Stomach (tissue), 8 donors: ENCODE measurements at regions not wholly inside any gene's neighbourhood (a gene's known extent, or its start where the extent isn't known, plus 50 kb on each side); places are given as distances from the start of the nearest gene placed in this dataset.
"Not testable (repeated sequence)": the region's sequence is repeated elsewhere in the genome, so short reads cannot be mapped to it uniquely, and the experiment has no call there.

Experiments
- DNase-seq, 2 donors: peaks; one replicate each; pipeline versions ENCODE4 v3.0.0 to v3.0.0-alpha.2; 2013 to 2019
- H3K27ac ChIP-seq, 5 donors: fragments of 200-600 bp in 4 of 5; sonication (generic) in 4 of 5; one replicate each; pipeline ENCODE4 v1.5.1; 2013 to 2019; ENCODE audit warnings: mild to moderate bottlenecking in 1 of 5, moderate library complexity in 1 of 5
- H3K27me3 ChIP-seq, 3 donors: fragments of 200-600 bp; sonication (generic); one replicate each; pipeline ENCODE4 v1.5.1; 2017 to 2019; ENCODE audit warnings: mixed run types in 1 of 3
- H3K36me3 ChIP-seq, 4 donors: fragments of 200-600 bp; sonication (generic); 1 replicate in 3 of 4; 2 replicates in 1 of 4; pipeline ENCODE4 v1.5.1; 2016 to 2019
- H3K4me1 ChIP-seq, 4 donors: fragments of 200-600 bp; sonication (generic); one replicate each; pipeline ENCODE4 v1.5.1; 2016 to 2019
- H3K4me3 ChIP-seq, 4 donors: fragments of 200-600 bp; sonication (generic) in 3 of 4; one replicate each; pipeline ENCODE4 v1.5.1; 2016 to 2019; ENCODE audit warnings: mild to moderate bottlenecking in 1 of 4
- H3K9me3 ChIP-seq, 4 donors: fragments of 200-600 bp; sonication (generic); one replicate each; pipeline ENCODE4 v1.5.1; 2016 to 2019
- EP300 ChIP-seq: sonication (generic); formaldehyde crosslinking; IDR thresholded peaks from one replicate; pipeline ENCODE4 v1.6.1; 2017; ENCODE audit warnings: antibody characterized with exemption
- POLR2A ChIP-seq, 4 donors: fragments of 450-650 bp; IDR thresholded peaks; one replicate each; pipeline ENCODE4 v1.6.1; 2016; ENCODE audit warnings: antibody characterized with exemption in 4 of 4, control low read depth in 2 of 4, mild to moderate bottlenecking in 1 of 4, moderate library complexity in 1 of 4
- POLR2AphosphoS5 ChIP-seq, 3 donors: sonication (generic); formaldehyde crosslinking; IDR thresholded peaks; one replicate each; pipeline ENCODE4 v1.6.1; 2016; ENCODE audit warnings: antibody characterized with exemption in 3 of 3
- WGBS, 5 donors: extraction: QIAGEN DNeasy Blood & Tissue Kit in 3 of 5; methylation state at CpG; one replicate each; pipeline versions ENCODE4 v1.1.5 to v1.1.7; 2013 to 2018; 5-methylcytosine and 5-hydroxymethylcytosine counted together
- intact Hi-C: fragments of 100-400 bp; cut with DNase I; formaldehyde crosslinking; loops from one replicate; pipeline ENCODE4 v1.15.1; 2023; ENCODE audit warnings: low total_unique reads
- TF ChIP-seq, protein P1 (sequence below), 7 experiments: fragments of 450-650 bp in 4 of 7; fragments of 200-600 bp in 3 of 7; sonication (generic) in 3 of 7; IDR thresholded peaks; one replicate each; pipeline ENCODE4 v1.5.1; 2016 to 2019; ENCODE audit warnings: antibody characterized with exemption in 7 of 7, control low read depth in 2 of 7, mild to moderate bottlenecking in 1 of 7
- donor health status: healthy with polysubstance abuse.
- donor health status: Bipolar disorder and iron deficiency.
- donor health status: healthy.

DNA sequence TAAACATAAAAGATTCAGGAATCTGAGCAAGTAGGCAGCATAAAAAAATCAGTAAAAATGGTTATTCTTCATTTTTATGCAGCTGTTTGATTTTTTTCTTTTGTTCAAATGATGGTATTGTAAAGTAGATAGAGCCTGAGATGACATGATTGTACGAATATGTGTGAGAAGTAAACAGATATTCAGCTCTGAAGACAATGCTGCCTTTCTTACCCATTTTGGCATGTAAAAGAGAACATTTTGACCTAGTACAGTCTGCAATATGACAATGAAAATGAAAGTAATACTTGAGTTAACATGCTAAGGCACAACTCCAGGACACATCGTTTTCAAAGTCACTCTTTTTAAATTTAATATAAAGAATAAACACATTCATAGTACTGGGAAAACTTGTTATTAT lies 95.7 kb upstream of the NCAM2 start:
- 46 to 58% (median 52%) methylated on average over 2 of the region's 2 CpGs for WGBS, 5 donors
- no peak for DNase-seq
- Histone ChIP-seq H3K9me3 (no peaks in the 10 kb centered on the region), H3K4me1 (no peaks in the 10 kb centered on the region), H3K4me3 (no peak overlapping the region), H3K27me3 (no peaks in the 10 kb centered on the region), H3K36me3 (no peaks in the 10 kb centered on the region), H3K27ac (no peak overlapping the region)
- TF ChIP-seq POLR2A (IDR thresholded peaks at IDR 0.05) (no peak), POLR2AphosphoS5 (IDR thresholded peaks at IDR 0.05) (no peak), EP300 (no peak)
- TF ChIP-seq, protein P1, sequence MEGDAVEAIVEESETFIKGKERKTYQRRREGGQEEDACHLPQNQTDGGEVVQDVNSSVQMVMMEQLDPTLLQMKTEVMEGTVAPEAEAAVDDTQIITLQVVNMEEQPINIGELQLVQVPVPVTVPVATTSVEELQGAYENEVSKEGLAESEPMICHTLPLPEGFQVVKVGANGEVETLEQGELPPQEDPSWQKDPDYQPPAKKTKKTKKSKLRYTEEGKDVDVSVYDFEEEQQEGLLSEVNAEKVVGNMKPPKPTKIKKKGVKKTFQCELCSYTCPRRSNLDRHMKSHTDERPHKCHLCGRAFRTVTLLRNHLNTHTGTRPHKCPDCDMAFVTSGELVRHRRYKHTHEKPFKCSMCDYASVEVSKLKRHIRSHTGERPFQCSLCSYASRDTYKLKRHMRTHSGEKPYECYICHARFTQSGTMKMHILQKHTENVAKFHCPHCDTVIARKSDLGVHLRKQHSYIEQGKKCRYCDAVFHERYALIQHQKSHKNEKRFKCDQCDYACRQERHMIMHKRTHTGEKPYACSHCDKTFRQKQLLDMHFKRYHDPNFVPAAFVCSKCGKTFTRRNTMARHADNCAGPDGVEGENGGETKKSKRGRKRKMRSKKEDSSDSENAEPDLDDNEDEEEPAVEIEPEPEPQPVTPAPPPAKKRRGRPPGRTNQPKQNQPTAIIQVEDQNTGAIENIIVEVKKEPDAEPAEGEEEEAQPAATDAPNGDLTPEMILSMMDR (IDR thresholded peaks at IDR 0.05), result no peak
- intact Hi-C loops, result no loop called here

DNA sequence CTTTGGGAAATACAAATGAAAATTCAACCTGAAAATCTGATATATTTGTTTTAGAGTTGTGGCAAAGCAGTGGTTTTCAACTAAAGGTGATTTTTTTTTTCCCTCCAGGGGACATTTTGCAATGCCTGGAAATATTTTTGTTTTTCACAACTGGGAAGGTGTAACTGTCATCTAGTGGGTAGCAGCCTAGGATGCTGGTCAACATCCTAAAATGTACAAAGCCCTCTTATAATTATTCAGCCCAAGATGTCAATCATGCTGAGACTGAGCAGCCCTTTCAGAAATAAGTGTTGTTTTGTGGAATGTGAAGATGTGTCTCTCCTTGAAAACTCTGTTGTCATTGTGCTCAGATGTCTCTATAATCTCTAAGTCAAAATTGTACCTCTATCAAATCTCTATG lies 95.2 kb upstream of the NCAM2 start:
- Histone ChIP-seq H3K4me3 (no peak overlapping the region), H3K36me3 (no peaks in the 10 kb centered on the region), H3K4me1 (no peaks in the 10 kb centered on the region), H3K27me3 (no peaks in the 10 kb centered on the region), H3K9me3 (no peaks in the 10 kb centered on the region), H3K27ac (no peak overlapping the region)
- DNase-seq, result no peak
- no peak for TF ChIP-seq EP300
- TF ChIP-seq, protein P1 (IDR thresholded peaks at IDR 0.05), result no peak
- no peak for TF ChIP-seq POLR2AphosphoS5 (IDR thresholded peaks at IDR 0.05)
- no peak for TF ChIP-seq POLR2A (IDR thresholded peaks at IDR 0.05)
- intact Hi-C loops, result no loop called here

DNA sequence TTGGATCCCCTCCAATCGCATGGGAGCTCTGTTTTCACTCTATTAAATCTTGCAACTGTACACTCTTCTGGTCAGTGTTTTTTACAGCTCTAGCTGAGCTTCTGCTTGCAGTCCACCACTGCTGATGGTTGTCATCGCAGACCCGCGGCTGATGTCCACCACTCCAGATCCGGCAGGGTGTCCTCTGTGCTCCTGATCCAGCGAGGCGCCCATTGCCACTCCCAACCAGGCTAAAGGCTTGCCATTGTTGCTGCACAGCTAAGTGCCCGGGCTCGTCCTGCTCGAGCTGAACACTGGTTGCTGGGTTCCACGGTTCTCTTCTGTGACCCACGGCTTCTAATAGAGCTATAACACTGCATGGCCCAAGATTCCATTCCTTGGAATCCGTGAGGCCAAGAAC lies 70.7 kb upstream of the NCAM2 start:
- H3K4me1 ChIP-seq, H3K36me3 ChIP-seq, intact Hi-C loops, DNase-seq, H3K27me3 ChIP-seq, H3K27ac ChIP-seq, H3K4me3 ChIP-seq: not testable (repeated sequence)
- 79 to 93% (median 83%) methylated on average over 13 of the region's 13 CpGs for WGBS, 5 donors
- H3K9me3 ChIP-seq, result peaks cover 0 to 21% (median 9%) of the 10 kb centered on the region in 4 donors

DNA sequence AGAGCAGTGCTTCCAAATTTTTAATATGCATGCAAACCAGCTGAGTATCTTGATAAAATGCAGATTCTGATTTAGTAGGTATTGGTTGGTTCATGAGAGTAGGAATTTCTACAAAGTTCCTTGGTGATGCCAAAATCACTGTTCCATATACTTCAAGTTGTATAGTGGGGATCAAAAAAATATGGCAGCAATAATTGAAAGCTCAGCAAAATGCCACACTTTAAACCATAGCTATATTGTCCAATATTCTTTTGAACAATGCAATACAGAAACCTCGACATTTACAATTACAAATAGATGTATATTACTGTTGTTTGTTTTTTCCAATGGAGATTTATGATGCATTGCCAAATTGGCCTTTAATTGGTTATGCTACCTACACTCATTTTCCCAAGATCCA lies 55.7 kb upstream of the NCAM2 start:
- intact Hi-C loops, result no loop called here

DNA sequence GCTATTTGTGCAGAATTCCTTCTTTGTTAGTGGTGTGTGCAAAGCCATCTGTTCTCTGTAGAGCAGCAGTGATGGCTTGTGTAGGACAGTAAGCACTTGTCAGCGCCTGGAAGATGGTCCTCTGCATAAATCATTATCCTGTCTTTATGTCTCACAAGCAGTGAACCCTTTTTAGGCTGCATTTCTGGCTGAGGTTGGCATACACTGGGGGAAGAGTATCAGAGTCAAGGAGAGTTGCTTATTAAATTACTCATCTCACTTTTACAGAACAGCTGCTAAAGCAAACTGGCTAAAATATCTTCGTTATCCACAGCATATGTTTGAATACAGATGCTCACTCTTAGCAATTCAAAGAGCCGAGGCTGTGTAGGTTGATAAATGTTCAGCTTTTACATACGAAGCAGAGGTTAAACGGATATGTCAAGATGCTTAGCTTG lies 54.6 kb upstream of the NCAM2 start:
- DNase-seq, result peak in 1 of 2 donors; percentile 13
- WGBS, 5 donors, result 47 to 58% (median 52%) methylated on average over 5 of the region's 5 CpGs
- Histone ChIP-seq H3K4me1 (no peaks in the 10 kb centered on the region), H3K9me3 (peaks cover 0 to 6% (median 0%) of the 10 kb centered on the region in 4 donors), H3K27me3 (no peaks in the 10 kb centered on the region), H3K27ac (no peak overlapping the region), H3K36me3 (no peaks in the 10 kb centered on the region), H3K4me3 (no peak overlapping the region)
- TF ChIP-seq, protein P1 (IDR thresholded peaks at IDR 0.05), result no peak
- TF ChIP-seq POLR2A (IDR thresholded peaks at IDR 0.05) (no peak), EP300 (no peak)
- intact Hi-C loops, result no loop called here

More for the DNA sequence above, 55.7 kb upstream of the NCAM2 start:
- no peaks in the 10 kb centered on the region for H3K27me3 ChIP-seq
- H3K4me1 ChIP-seq, result no peaks in the 10 kb centered on the region
- H3K4me3 ChIP-seq, result no peak overlapping the region
- no peaks in the 10 kb centered on the region for H3K36me3 ChIP-seq
- H3K9me3 ChIP-seq, result peaks cover 0 to 6% (median 0%) of the 10 kb centered on the region in 4 donors
- DNase-seq, result no peak
- 56 to 84% (median 69%) methylated on average over 1 of the region's 1 CpG for WGBS, 5 donors
- TF ChIP-seq EP300, result no peak
- TF ChIP-seq, protein P1 (IDR thresholded peaks at IDR 0.05), result no peak
- TF ChIP-seq POLR2AphosphoS5 (IDR thresholded peaks at IDR 0.05), result no peak
- no peak for TF ChIP-seq POLR2A (IDR thresholded peaks at IDR 0.05)
- H3K27ac ChIP-seq, result no peak overlapping the region
